Neural cell (in vitro differentiated cells): ENCODE measurements at regions not wholly inside any gene's neighbourhood (a gene's known extent, or its start where the extent isn't known, plus 50 kb on each side); places are given as distances from the start of the nearest gene placed in this dataset.

Experiments used
- H2AFZ ChIP-seq: fragments of 200-600, 300-800 bp; sonication (generic), shearing (Covaris generic); 2 replicates; pipeline ENCODE4 v1.6.0; 2014; ENCODE audit warnings: low read depth, mild to moderate bottlenecking, antibody characterized with exemption, low read length, moderate library complexity
- H3F3A ChIP-seq: fragments of 200-600 bp; shearing (Covaris generic); 2 replicates; pipeline ENCODE4 v1.6.1; 2016; ENCODE audit warnings: mild to moderate bottlenecking, moderate library complexity, mixed read lengths, antibody characterized with exemption, low read length; ENCODE audit not compliant: insufficient read depth, poor library complexity, severe bottlenecking
- H3K27ac ChIP-seq: fragments of 200-600, 300-800 bp; sonication (generic), shearing (Covaris generic); 2 replicates; pipeline ENCODE4 v1.5.1; 2014; ENCODE audit warnings: mild to moderate bottlenecking, low read length, moderate library complexity
- H3K27me3 ChIP-seq: fragments of 300-800, 200-600 bp; sonication (generic), shearing (Covaris generic); 2 replicates; pipeline ENCODE4 v1.6.0; 2014; ENCODE audit warnings: mild to moderate bottlenecking, low read depth, low read length, moderate library complexity; ENCODE audit not compliant: insufficient read depth
- H3K36me3 ChIP-seq: fragments of 300-800, 200-600 bp; sonication (generic), shearing (Covaris generic); 2 replicates; pipeline ENCODE4 v1.5.1; 2014; ENCODE audit warnings: mild to moderate bottlenecking, antibody characterized with exemption, low read length, moderate library complexity; ENCODE audit not compliant: insufficient read depth
- H3K4me2 ChIP-seq: fragments of 300-800, 200-600 bp; sonication (generic), shearing (Covaris generic); 2 replicates; pipeline ENCODE4 v1.6.0; 2014; ENCODE audit warnings: mild to moderate bottlenecking, low read length
- H3K4me3 ChIP-seq: fragments of 300-800, 200-600 bp; sonication (generic), shearing (Covaris generic); 2 replicates; pipeline ENCODE4 v1.5.1; 2014; ENCODE audit warnings: mild to moderate bottlenecking, low read length, moderate library complexity
- H3K79me2 ChIP-seq: fragments of 200-600 bp; shearing (Covaris generic); replicated peaks from 2 replicates; pipeline ENCODE4 v1.6.0; 2014; ENCODE audit warnings: mild to moderate bottlenecking, low read length, moderate library complexity; ENCODE audit not compliant: insufficient read depth
- H3K9ac ChIP-seq: fragments of 300-800, 200-600 bp; sonication (generic), shearing (Covaris generic); 2 replicates; pipeline ENCODE4 v1.6.1; 2016; ENCODE audit warnings: mild to moderate bottlenecking, low read length, mixed read lengths
- H3K9me2 ChIP-seq: fragments of 200-600 bp; shearing (Covaris generic); 2 replicates; pipeline ENCODE4 v1.6.1; 2016; ENCODE audit warnings: mild to moderate bottlenecking, low read length, mixed read lengths; ENCODE audit not compliant: insufficient read depth
- H3K9me3 ChIP-seq: fragments of 200-600, 300-800 bp; sonication (generic), shearing (Covaris generic); 2 replicates; pipeline ENCODE4 v1.6.1; 2016; ENCODE audit warnings: mild to moderate bottlenecking, mixed run types, low read length, moderate library complexity, mixed read lengths
- H4K20me1 ChIP-seq: fragments of 200-600 bp; shearing (Covaris generic); 2 replicates; pipeline ENCODE4 v1.6.1; 2016; ENCODE audit warnings: mild to moderate bottlenecking, mixed run types; ENCODE audit not compliant: insufficient read depth
- CTCF ChIP-seq: fragments of 450-650 bp; IDR thresholded peaks from 2 replicates; pipeline ENCODE4 v1.5.1; 2014; ENCODE audit warnings: antibody characterized with exemption, mild to moderate bottlenecking, moderate library complexity; ENCODE audit not compliant: poor library complexity, severe bottlenecking
- EP300 ChIP-seq: fragments of 450-650 bp; conservative IDR thresholded peaks from 2 replicates; pipeline ENCODE4 v1.6.1; 2014; ENCODE audit warnings: antibody characterized with exemption, mild to moderate bottlenecking, moderate library complexity; ENCODE audit not compliant: poor library complexity, severe bottlenecking
- EZH2 ChIP-seq: fragments of 200-600, 300-800 bp; shearing (Covaris generic), sonication (generic); IDR thresholded peaks from 2 replicates; pipeline ENCODE4 v1.6.1; 2014; ENCODE audit warnings: antibody characterized with exemption, low read length, borderline replicate concordance, mild to moderate bottlenecking; ENCODE audit not compliant: insufficient read depth, poor library complexity, severe bottlenecking
- MXI1 ChIP-seq: fragments of 450-650 bp; conservative IDR thresholded peaks from 2 replicates; pipeline ENCODE4 v1.6.1; 2014; ENCODE audit warnings: antibody characterized with exemption, mild to moderate bottlenecking; ENCODE audit not compliant: poor library complexity, severe bottlenecking
- POLR2AphosphoS5 ChIP-seq: IDR thresholded peaks from 2 replicates; pipeline ENCODE4 v1.6.1; 2012
- RAD21 ChIP-seq: fragments of 450-650 bp; conservative IDR thresholded peaks from 2 replicates; pipeline ENCODE4 v1.6.1; 2014; ENCODE audit warnings: antibody characterized with exemption, mild to moderate bottlenecking, moderate library complexity
- REST ChIP-seq: IDR thresholded peaks from 2 replicates; pipeline ENCODE4 v1.6.1; 2012; ENCODE audit warnings: borderline replicate concordance
- SMC3 ChIP-seq: fragments of 450-650 bp; conservative IDR thresholded peaks from 2 replicates; pipeline ENCODE4 v1.6.1; 2014; ENCODE audit warnings: antibody characterized with exemption, mild to moderate bottlenecking, moderate library complexity; ENCODE audit not compliant: poor library complexity
- TAF1 ChIP-seq: IDR thresholded peaks from 2 replicates; pipeline ENCODE4 v1.6.1; 2012; ENCODE audit warnings: low read depth

- Histone ChIP-seq H3K4me3 (no peak overlapping the region), H3K9me2 (no peaks in the 10 kb centered on the region), H3K9ac (no peak overlapping the region), H4K20me1 (no peaks in the 10 kb centered on the region), H3K4me2 (no peak overlapping the region), H3K9me3 (no peaks in the 10 kb centered on the region), H2AFZ (no peak overlapping the region), H3K36me3 (no peaks in the 10 kb centered on the region), H3K79me2 (no peaks in the 10 kb centered on the region), H3F3A (no peaks in the 10 kb centered on the region), H3K27me3 (no peaks in the 10 kb centered on the region), H3K27ac (no peak overlapping the region)
- TF ChIP-seq TAF1 = no peak
- TF ChIP-seq MXI1 = no peak
- no peak for TF ChIP-seq RAD21
- no peak for TF ChIP-seq CTCF
- no peak for TF ChIP-seq EZH2
- TF ChIP-seq POLR2AphosphoS5 = no peak
- no peak for TF ChIP-seq EP300
- TF ChIP-seq SMC3 = no peak
- no peak for TF ChIP-seq REST
Measured at GRCh38 chr3:182732232-182733015, 60.9 kb upstream of the ATP11B start.

GRCh38 chr3:182735672-182736071 lies 57.6 kb upstream of the ATP11B start:
- Histone ChIP-seq H2AFZ (no peak overlapping the region), H3K27me3 (no peaks in the 10 kb centered on the region), H3F3A (no peaks in the 10 kb centered on the region), H3K36me3 (no peaks in the 10 kb centered on the region), H3K9me3 (no peaks in the 10 kb centered on the region), H3K9me2 (no peaks in the 10 kb centered on the region), H3K4me3 (no peak overlapping the region), H3K4me2 (no peak overlapping the region), H3K79me2 (no peaks in the 10 kb centered on the region), H4K20me1 (no peaks in the 10 kb centered on the region), H3K27ac (no peak overlapping the region), H3K9ac (no peak overlapping the region)
- no peak for TF ChIP-seq SMC3
- no peak for TF ChIP-seq RAD21
- TF ChIP-seq REST = no peak
- TF ChIP-seq MXI1 = no peak
- no peak for TF ChIP-seq TAF1
- no peak for TF ChIP-seq POLR2AphosphoS5
- TF ChIP-seq EZH2 = no peak
- no peak for TF ChIP-seq CTCF
- no peak for TF ChIP-seq EP300
